ENCODE measurements at regions not wholly inside any gene's neighbourhood (a gene's known extent, or its start where the extent isn't known, plus 50 kb on each side); places are given as distances from the start of the nearest gene placed in this dataset.

GRCh38 chr5:23742701-23743100 is 235.3 kb downstream of the PRDM9 start:
- TF ChIP-seq ZNF565 (CRISPR knock-in tag; conservative IDR thresholded peaks at IDR 0.05; ENCODE audit: low read depth) (no peak), ZFP3 (CRISPR knock-in tag; IDR thresholded peaks at IDR 0.05) (no peak), ZFP30 (CRISPR knock-in tag; IDR thresholded peaks at IDR 0.05) (no peak), ISL1 (CRISPR knock-in tag; IDR thresholded peaks at IDR 0.05) (no peak), CSDC2 (CRISPR knock-in tag; IDR thresholded peaks at IDR 0.05) (no peak), ZNF70 (CRISPR knock-in tag; IDR thresholded peaks at IDR 0.05) (no peak), TCF4 (CRISPR knock-in tag; IDR thresholded peaks at IDR 0.05; ENCODE audit: borderline replicate concordance) (no peak), ZNF8 (CRISPR knock-in tag; IDR thresholded peaks at IDR 0.05) (no peak), OSR1 (CRISPR knock-in tag; IDR thresholded peaks at IDR 0.05) (no peak), RARB (CRISPR knock-in tag; IDR thresholded peaks at IDR 0.05) (no peak), SNAI2 (CRISPR knock-in tag; IDR thresholded peaks at IDR 0.05) (no peak), PPARA (CRISPR knock-in tag; IDR thresholded peaks at IDR 0.05; ENCODE audit: borderline replicate concordance) (no peak)
- TF ChIP-seq, protein P1, sequence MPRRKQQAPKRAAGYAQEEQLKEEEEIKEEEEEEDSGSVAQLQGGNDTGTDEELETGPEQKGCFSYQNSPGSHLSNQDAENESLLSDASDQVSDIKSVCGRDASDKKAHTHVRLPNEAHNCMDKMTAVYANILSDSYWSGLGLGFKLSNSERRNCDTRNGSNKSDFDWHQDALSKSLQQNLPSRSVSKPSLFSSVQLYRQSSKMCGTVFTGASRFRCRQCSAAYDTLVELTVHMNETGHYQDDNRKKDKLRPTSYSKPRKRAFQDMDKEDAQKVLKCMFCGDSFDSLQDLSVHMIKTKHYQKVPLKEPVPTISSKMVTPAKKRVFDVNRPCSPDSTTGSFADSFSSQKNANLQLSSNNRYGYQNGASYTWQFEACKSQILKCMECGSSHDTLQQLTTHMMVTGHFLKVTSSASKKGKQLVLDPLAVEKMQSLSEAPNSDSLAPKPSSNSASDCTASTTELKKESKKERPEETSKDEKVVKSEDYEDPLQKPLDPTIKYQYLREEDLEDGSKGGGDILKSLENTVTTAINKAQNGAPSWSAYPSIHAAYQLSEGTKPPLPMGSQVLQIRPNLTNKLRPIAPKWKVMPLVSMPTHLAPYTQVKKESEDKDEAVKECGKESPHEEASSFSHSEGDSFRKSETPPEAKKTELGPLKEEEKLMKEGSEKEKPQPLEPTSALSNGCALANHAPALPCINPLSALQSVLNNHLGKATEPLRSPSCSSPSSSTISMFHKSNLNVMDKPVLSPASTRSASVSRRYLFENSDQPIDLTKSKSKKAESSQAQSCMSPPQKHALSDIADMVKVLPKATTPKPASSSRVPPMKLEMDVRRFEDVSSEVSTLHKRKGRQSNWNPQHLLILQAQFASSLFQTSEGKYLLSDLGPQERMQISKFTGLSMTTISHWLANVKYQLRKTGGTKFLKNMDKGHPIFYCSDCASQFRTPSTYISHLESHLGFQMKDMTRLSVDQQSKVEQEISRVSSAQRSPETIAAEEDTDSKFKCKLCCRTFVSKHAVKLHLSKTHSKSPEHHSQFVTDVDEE (CRISPR knock-in tag; IDR thresholded peaks at IDR 0.05), result no peak
- TF ChIP-seq, protein P2, sequence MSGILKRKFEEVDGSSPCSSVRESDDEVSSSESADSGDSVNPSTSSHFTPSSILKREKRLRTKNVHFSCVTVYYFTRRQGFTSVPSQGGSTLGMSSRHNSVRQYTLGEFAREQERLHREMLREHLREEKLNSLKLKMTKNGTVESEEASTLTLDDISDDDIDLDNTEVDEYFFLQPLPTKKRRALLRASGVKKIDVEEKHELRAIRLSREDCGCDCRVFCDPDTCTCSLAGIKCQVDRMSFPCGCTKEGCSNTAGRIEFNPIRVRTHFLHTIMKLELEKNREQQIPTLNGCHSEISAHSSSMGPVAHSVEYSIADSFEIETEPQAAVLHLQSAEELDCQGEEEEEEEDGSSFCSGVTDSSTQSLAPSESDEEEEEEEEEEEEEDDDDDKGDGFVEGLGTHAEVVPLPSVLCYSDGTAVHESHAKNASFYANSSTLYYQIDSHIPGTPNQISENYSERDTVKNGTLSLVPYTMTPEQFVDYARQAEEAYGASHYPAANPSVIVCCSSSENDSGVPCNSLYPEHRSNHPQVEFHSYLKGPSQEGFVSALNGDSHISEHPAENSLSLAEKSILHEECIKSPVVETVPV (CRISPR knock-in tag; IDR thresholded peaks at IDR 0.05), result no peak
- TF ChIP-seq, protein P3, sequence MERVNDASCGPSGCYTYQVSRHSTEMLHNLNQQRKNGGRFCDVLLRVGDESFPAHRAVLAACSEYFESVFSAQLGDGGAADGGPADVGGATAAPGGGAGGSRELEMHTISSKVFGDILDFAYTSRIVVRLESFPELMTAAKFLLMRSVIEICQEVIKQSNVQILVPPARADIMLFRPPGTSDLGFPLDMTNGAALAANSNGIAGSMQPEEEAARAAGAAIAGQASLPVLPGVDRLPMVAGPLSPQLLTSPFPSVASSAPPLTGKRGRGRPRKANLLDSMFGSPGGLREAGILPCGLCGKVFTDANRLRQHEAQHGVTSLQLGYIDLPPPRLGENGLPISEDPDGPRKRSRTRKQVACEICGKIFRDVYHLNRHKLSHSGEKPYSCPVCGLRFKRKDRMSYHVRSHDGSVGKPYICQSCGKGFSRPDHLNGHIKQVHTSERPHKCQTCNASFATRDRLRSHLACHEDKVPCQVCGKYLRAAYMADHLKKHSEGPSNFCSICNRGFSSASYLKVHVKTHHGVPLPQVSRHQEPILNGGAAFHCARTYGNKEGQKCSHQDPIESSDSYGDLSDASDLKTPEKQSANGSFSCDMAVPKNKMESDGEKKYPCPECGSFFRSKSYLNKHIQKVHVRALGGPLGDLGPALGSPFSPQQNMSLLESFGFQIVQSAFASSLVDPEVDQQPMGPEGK (CRISPR knock-in tag; IDR thresholded peaks at IDR 0.05; ENCODE audit: borderline replicate concordance), result no peak
- ATAC-seq, result no peak

- ATAC-seq, result no peak
- TF ChIP-seq ARNTL (CRISPR knock-in tag; IDR thresholded peaks at IDR 0.05; ENCODE audit: borderline replicate concordance, low read depth) (no peak), ZC3H10 (CRISPR knock-in tag; IDR thresholded peaks at IDR 0.05) (no peak), BACH2 (CRISPR knock-in tag; IDR thresholded peaks at IDR 0.05; ENCODE audit: borderline replicate concordance) (no peak), ZNF70 (CRISPR knock-in tag; IDR thresholded peaks at IDR 0.05) (no peak), ZFP30 (CRISPR knock-in tag; IDR thresholded peaks at IDR 0.05) (no peak), ESRRG (CRISPR knock-in tag; IDR thresholded peaks at IDR 0.05) (no peak), TCF4 (CRISPR knock-in tag; IDR thresholded peaks at IDR 0.05; ENCODE audit: borderline replicate concordance) (no peak), CSDC2 (CRISPR knock-in tag; IDR thresholded peaks at IDR 0.05) (no peak), RARB (CRISPR knock-in tag; IDR thresholded peaks at IDR 0.05) (no peak), GLIS3 (CRISPR knock-in tag; IDR thresholded peaks at IDR 0.05) (no peak)
- TF ChIP-seq, protein P4, sequence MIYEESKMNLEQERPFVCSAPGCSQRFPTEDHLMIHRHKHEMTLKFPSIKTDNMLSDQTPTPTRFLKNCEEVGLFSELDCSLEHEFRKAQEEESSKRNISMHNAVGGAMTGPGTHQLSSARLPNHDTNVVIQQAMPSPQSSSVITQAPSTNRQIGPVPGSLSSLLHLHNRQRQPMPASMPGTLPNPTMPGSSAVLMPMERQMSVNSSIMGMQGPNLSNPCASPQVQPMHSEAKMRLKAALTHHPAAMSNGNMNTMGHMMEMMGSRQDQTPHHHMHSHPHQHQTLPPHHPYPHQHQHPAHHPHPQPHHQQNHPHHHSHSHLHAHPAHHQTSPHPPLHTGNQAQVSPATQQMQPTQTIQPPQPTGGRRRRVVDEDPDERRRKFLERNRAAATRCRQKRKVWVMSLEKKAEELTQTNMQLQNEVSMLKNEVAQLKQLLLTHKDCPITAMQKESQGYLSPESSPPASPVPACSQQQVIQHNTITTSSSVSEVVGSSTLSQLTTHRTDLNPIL (CRISPR knock-in tag; IDR thresholded peaks at IDR 0.05; ENCODE audit: low read depth), result no peak
- TF ChIP-seq, protein P1 (CRISPR knock-in tag; IDR thresholded peaks at IDR 0.05), result no peak
- TF ChIP-seq, protein P5, sequence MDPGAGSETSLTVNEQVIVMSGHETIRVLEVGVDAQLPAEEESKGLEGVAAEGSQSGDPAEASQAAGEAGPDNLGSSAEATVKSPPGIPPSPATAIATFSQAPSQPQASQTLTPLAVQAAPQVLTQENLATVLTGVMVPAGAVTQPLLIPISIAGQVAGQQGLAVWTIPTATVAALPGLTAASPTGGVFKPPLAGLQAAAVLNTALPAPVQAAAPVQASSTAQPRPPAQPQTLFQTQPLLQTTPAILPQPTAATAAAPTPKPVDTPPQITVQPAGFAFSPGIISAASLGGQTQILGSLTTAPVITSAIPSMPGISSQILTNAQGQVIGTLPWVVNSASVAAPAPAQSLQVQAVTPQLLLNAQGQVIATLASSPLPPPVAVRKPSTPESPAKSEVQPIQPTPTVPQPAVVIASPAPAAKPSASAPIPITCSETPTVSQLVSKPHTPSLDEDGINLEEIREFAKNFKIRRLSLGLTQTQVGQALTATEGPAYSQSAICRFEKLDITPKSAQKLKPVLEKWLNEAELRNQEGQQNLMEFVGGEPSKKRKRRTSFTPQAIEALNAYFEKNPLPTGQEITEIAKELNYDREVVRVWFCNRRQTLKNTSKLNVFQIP (CRISPR knock-in tag; IDR thresholded peaks at IDR 0.05; ENCODE audit: borderline replicate concordance, low read depth), result no peak
- TF ChIP-seq, protein P3 (CRISPR knock-in tag; IDR thresholded peaks at IDR 0.05; ENCODE audit: borderline replicate concordance), result no peak
- TF ChIP-seq, protein P2 (CRISPR knock-in tag; IDR thresholded peaks at IDR 0.05), result no peak
Observed at GRCh38 chr5:23755906-23756305, 248.5 kb downstream of the PRDM9 start.

All from SK-N-SH treated with all-trans-retinoic acid at 6 μM for 48 hours (cell line).